Right ventricle myocardium inferior (tissue), 1 donor: ENCODE measurements at regions not wholly inside any gene's neighbourhood (a gene's known extent, or its start where the extent isn't known, plus 50 kb on each side); places are given as distances from the start of the nearest gene placed in this dataset.

ENCODE experiments used
- ATAC-seq: fragments of 200-7000 bp; cut with Tn5 transposase; one replicate; pipeline ENCODE4 v1.9.1; 2020; ENCODE audit warnings: mild to moderate bottlenecking, moderate library complexity
- DNase-seq: peaks from one replicate; pipeline ENCODE4 v3.0.0; 2021; ENCODE audit errors: missing footprints
- intact Hi-C: fragments of 100-400 bp; cut with DNase I; formaldehyde crosslinking; loops from one replicate; pipeline ENCODE4 v1.11.0; 2022
- donor health status: DM: no; HTN: yes; CAD: no; lungs with severe emphysema.

GRCh38 chr6:84445068-84445467, 217.6 kb upstream of the CEP162 start:
- intact Hi-C loops = no loop called here
- no peak for ATAC-seq
- no peak for DNase-seq

GRCh38 chr6:84442208-84442607, 214.8 kb upstream of the CEP162 start:
- DNase-seq = no peak
- intact Hi-C loops = no loop called here
- no peak for ATAC-seq

- intact Hi-C loops = no loop called here
- ATAC-seq (no peak), DNase-seq (no peak)
Observed at GRCh38 chr6:84441456-84441855, 214.0 kb upstream of the CEP162 start.

GRCh38 chr6:84434550-84434949, 207.1 kb upstream of the CEP162 start:
- DNase-seq (no peak), ATAC-seq (no peak)
- intact Hi-C loops = no loop called here

- intact Hi-C loops = no loop called here
- ATAC-seq (no peak), DNase-seq (no peak)
Observed at GRCh38 chr6:84432619-84433018, 205.2 kb upstream of the CEP162 start.

GRCh38 chr6:84428300-84428907, 201.0 kb upstream of the CEP162 start:
- intact Hi-C loops = no loop called here
- ATAC-seq (peak; percentile 54), DNase-seq (peak; percentile 70)

GRCh38 chr6:84425971-84426705, 198.7 kb upstream of the CEP162 start:
- intact Hi-C loops = no loop called here
- DNase-seq (peak; percentile 34), ATAC-seq (no peak)

- intact Hi-C loops = loop anchor here (5.0 kb wide), 1 partner anchor 347 kb away; no protein-coding TSS in a partner anchor
- no peak for DNase-seq
- no peak for ATAC-seq
Observed at GRCh38 chr6:84424956-84425355, 197.5 kb upstream of the CEP162 start.

- DNase-seq = peak; percentile 67
- intact Hi-C loops = loop anchor here (5.0 kb wide), 1 partner anchor 350 kb away; no protein-coding TSS in a partner anchor
- ATAC-seq = peak; percentile 94
Observed at GRCh38 chr6:84422380-84422968, 195.0 kb upstream of the CEP162 start.

- intact Hi-C loops = loop anchor here (5.0 kb wide), 1 partner anchor 351 kb away; no protein-coding TSS in a partner anchor
- ATAC-seq (no peak), DNase-seq (no peak)
Observed at GRCh38 chr6:84421031-84421430, 193.6 kb upstream of the CEP162 start.

- ATAC-seq (no peak), DNase-seq (no peak)
- intact Hi-C loops = no loop called here
Observed at GRCh38 chr6:84417260-84417659, 189.8 kb upstream of the CEP162 start.

GRCh38 chr6:84416043-84416657, 188.7 kb upstream of the CEP162 start:
- intact Hi-C loops = no loop called here
- ATAC-seq (no peak), DNase-seq (no peak)

GRCh38 chr6:84415517-84415916, 188.1 kb upstream of the CEP162 start:
- intact Hi-C loops = no loop called here
- peak; percentile 30 for DNase-seq
- ATAC-seq = no peak

GRCh38 chr6:84415068-84415467, 187.6 kb upstream of the CEP162 start:
- ATAC-seq = no peak
- intact Hi-C loops = no loop called here
- DNase-seq = no peak

- intact Hi-C loops = no loop called here
- no peak for DNase-seq
- no peak for ATAC-seq
Observed at GRCh38 chr6:84414531-84414930, 187.1 kb upstream of the CEP162 start.

- DNase-seq = no peak
- no peak for ATAC-seq
- intact Hi-C loops = no loop called here
Observed at GRCh38 chr6:84411060-84411629, 183.7 kb upstream of the CEP162 start.

- no peak for DNase-seq
- intact Hi-C loops = no loop called here
- no peak for ATAC-seq
Observed at GRCh38 chr6:84409911-84410310, 182.5 kb upstream of the CEP162 start.

- DNase-seq (no peak), ATAC-seq (no peak)
- intact Hi-C loops = no loop called here
Observed at GRCh38 chr6:84408028-84408427, 180.6 kb upstream of the CEP162 start.

- DNase-seq (no peak), ATAC-seq (no peak)
- intact Hi-C loops = no loop called here
Observed at GRCh38 chr6:84403545-84403944, 176.1 kb upstream of the CEP162 start.
